HG03045 (cell line): ENCODE measurements at regions not wholly inside any gene's neighbourhood (a gene's known extent, or its start where the extent isn't known, plus 50 kb on each side); places are given as distances from the start of the nearest gene placed in this dataset.
"Not testable (repeated sequence)": the region's sequence is repeated elsewhere in the genome, so short reads cannot be mapped to it uniquely, and the experiment has no call there.

Experiments used
- ATAC-seq: cut with Tn5 transposase; IDR thresholded peaks from one replicate; pipeline ENCODE4 v1.9.1; 2021; ENCODE audit warnings: mild to moderate bottlenecking, moderate library complexity; ENCODE audit not compliant: unreplicated experiment

- no peak for ATAC-seq
These were observed 683.3 kb downstream of the QKI start for GRCh38 chr6:164097551-164098398.

DNA sequence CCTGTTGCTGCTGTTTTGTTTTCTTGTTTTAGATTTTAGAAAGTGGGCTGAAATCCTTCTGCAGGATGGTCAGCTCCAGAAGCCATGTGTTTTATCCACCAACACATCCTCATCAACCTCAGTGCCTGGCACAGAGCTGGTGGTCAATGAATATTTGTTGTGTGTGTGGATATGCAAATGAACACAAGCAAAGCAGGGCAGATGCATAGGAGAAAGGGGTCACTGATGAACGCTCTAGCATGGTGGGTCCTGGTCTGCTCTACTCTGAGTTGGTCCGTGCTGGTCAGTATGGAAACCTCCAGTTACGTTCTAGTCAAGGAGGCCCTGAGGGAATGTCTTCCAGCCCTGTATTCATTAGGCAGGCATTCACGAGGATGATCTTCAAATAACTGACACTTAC is 682.5 kb downstream of the QKI start:
- ATAC-seq = no peak

GRCh38 chr6:164095056-164095455 is 680.5 kb downstream of the QKI start:
- ATAC-seq = no peak

- no peak for ATAC-seq
These were observed 673.4 kb downstream of the QKI start for GRCh38 chr6:164087870-164088269.

GRCh38 chr6:164087211-164087610 is 672.7 kb downstream of the QKI start:
- ATAC-seq = no peak

- ATAC-seq = no peak
These were observed 671.8 kb downstream of the QKI start for GRCh38 chr6:164086076-164086887.

DNA sequence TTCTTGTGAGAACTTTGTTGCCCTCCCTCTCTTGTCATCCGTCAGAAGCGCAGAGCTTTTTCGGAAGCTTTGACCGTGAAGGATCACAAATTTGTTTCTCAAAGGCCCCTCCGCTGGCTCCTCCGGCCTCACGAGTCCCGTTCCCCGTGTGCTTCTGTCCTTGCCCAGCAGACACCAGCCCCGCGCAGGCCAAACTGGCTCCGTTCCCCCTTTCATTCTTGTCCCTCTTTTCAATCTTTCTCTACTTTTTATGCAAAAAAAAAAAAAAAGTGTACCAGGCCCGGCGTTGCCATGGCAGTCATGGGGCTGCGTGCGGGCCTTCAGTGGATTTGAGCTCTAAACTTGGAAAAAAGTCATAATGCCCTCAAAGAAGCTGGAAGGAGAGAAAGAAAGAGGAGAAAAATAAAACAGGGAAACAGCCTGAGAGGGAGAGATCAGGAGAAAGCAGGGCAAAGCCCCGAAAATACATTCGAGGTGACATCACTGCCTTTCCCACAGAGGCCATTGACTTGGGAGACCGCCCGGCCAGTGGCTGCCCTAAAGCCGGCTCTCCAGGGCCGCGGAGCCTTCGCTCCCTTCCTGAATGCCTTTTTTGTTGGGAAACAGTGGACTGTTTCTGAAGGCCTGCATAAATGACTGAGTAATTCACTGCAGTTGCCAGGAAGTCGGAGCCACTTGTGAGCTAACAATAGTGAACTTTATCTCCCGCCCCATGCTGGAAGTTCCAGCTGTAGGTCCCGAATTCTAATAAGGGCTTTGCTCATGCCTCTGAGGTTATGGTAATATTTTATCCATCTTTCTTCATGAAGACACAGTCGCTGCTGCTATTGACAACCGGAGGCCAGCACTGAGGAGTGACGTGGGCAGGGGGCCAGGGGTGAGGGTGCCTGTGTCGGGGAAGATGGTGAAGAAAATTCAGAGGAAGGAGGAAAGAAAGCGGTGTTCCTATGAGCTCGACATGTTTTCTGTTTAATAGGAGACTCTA is 670.9 kb downstream of the QKI start:
- ATAC-seq = no peak

- no peak for ATAC-seq
These were observed 664.7 kb downstream of the QKI start for GRCh38 chr6:164079275-164079600.

- no peak for ATAC-seq
These were observed 664.2 kb downstream of the QKI start for GRCh38 chr6:164078532-164079274.

DNA sequence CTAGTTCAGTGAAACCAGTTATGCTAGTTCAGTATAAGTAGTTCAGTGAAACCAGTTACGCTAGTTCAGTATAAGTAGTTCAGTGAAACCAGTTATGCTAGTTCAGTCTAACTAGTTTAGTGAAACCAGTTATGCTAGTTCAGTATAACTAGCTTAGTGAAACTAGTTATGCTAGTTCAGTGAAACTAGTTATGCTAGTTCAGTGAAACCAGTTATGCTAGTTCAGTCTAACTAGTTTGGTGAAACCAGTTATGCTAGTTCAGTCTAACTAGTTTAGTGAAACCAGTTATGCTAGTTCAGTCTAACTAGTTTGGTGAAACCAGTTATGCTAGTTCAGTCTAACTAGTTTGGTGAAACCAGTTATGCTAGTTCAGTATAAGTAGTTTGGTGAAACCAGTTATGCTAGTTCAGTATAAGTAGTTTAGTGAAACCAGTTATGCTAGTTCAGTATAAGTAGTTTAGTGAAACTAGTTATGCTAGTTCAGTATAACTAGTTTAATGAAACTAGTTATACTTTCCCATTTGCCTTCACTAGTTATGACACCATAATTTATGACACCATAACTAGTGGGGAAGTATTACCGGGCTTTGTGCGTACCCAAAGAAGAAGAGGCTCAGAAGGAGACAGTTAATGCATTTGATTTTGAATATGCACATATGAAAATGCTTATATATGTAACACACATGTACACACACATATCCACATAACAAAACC is 662.5 kb downstream of the QKI start:
- ATAC-seq = not testable (repeated sequence)

DNA sequence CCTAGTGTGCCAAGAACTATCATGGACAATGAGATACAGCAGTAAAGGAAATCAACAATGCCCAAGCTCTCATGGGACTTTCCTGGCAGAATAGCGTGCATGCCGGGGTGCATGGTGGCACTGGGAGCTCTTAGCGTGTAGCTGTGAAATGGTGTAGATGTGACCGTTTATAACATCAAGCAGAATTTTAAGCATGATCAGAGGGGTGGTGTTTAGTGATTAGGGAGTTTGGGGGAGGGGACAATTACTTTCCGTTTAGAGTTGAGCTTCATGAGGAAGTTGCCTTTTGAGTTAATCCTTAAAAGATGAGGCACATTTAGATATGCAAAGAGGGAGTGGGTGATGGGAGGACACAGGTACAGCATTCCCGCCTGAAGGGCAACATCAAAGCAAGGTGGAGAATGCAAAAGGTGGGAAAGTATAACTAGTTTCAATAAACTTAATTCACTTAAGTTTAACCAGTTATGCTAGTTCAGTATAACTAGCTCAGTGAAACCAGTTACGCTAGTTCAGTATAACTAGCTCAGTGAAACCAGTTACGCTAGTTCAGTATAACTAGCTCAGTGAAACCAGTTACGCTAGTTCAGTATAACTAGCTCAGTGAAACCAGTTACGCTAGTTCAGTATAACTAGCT is 661.6 kb downstream of the QKI start:
- ATAC-seq = no peak

DNA sequence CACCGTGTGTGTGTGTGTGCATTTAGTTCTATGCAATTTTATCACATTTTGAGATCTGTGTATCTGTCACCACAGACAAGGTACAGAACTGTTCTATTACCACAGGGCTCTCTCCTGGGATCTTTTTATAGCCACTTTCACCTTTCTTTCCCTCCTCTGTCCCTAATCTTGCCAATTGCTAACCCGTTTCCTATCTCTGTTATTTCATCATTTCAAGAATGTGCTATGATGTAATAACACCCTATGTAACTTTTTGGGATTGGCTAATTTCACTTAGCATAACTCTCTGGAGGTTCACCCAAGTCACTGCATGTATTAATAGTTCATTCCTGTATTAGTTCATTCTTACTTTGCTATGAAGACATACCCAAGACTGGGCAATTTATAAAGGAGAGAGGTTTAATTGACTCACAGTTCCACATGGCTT is 657.7 kb downstream of the QKI start:
- no peak for ATAC-seq

GRCh38 chr6:164069350-164069990 is 655.0 kb downstream of the QKI start:
- no peak for ATAC-seq

DNA sequence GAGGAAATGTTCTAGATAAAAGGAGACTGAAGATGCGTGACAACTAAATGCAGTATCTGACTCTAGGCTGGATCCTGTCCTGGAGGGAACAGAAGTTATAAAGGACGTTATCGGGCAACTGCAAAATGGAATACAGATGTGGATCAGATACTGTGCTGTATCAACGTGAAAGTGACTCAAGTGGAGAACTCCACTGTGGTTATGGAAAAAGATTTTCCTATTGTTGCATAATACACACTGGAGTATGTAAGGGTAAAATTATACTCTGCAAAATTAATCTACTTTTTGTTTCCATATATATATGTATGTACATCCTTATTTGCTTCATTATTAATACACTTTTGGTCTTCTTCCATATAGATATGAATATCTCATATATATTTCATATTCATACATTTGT is 654.0 kb downstream of the QKI start:
- no peak for ATAC-seq

DNA sequence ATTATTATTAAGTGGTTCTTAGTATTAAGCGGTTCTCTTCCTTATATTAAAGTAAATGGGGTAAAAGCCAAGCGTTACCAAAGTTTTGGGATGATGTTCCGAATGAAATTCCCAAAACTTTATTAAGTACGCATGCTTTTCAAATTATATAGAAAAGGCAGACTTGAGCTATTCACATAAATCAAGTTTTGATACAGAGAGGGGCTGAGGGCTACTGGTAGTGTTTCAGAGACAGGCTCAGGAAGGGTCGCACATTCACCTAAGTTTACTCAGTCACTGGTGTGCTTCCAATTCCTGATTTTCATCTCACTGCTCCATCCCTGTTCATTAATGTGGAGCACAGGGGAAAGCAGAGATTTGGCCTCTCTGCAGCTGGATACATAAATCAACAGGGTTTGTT is 652.2 kb downstream of the QKI start:
- ATAC-seq = no peak

DNA sequence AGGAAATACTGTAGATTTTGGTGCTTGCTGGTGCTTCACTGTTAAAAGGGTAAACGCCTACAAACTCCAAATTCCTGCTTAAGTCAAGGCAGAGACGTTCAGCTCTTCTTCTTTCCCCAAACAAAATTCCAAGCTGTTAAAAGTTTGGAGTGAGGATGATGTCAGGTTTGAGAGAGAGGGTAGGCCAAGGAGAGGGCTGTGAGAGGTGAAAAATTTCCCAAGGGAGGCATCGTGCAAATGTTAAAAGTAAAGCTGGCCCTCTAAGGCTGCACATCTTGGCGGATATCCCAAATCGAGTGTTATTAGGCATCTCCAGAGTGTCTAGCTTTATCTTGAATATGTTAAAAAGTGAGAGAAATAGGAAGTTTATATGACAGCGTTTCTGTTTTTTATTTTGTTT is 651.8 kb downstream of the QKI start:
- ATAC-seq = no peak

- ATAC-seq = no peak
These were observed 648.8 kb downstream of the QKI start for GRCh38 chr6:164063346-164063745.

GRCh38 chr6:164062872-164063271 is 648.4 kb downstream of the QKI start:
- ATAC-seq = no peak

DNA sequence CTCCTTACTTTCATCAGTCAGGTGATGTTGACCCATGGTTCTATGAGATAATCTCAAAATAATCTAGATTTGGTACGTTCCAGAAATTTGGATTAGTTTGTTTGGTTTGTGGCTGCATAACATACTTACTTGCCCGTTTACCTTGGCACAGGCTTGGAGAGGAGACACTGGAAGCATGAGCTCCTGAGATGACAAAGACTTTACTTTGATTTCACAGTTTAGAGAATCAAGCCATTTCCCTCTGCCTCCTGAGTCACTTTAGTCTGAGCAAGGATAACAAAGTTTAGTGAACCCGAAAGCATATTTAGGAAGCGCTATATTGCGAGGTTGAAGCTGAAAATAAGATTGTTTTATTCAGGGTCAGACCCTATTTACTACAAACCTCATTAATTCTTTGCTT is 643.4 kb downstream of the QKI start:
- no peak for ATAC-seq
